ENCODE measurements at regions not wholly inside any gene's neighbourhood (a gene's known extent, or its start where the extent isn't known, plus 50 kb on each side); places are given as distances from the start of the nearest gene placed in this dataset.
"Not testable (repeated sequence)": the region's sequence is repeated elsewhere in the genome, so short reads cannot be mapped to it uniquely, and the experiment has no call there.

GRCh38 chr6:126892869-126893268 lies 225.6 kb upstream of the RSPO3 start:
- not testable (repeated sequence) for TF ChIP-seq EP300, POLR2A (IDR thresholded peaks at IDR 0.05)
